ENCODE measurements at regions not wholly inside any gene's neighbourhood (a gene's known extent, or its start where the extent isn't known, plus 50 kb on each side); places are given as distances from the start of the nearest gene placed in this dataset.

DNA sequence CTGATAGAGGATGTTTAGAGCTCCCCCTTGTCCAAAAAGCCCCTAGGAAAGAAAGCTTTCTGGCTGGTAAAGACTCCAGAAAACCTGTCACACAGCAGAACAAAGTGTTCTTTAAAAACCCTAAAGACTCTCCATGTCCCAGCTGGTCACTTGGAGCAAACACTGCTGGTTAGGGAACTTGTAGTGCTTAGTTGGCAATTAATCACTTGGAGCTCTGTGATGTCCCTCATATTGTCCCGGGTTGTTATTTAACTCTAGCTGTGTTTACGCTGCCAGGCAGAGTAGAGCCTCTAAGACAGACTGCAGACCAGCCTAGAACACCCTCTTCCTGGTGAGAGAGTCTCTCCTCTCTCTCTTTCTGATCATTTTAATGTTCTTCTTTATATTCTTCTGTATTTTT lies 267.3 kb downstream of the BCOR start:
- TF ChIP-seq RFX5 (IDR thresholded peaks at IDR 0.05; ENCODE audit: low read length) (no peak), NFIC (IDR thresholded peaks at IDR 0.05; ENCODE audit: borderline replicate concordance) (no peak), FOXM1 (IDR thresholded peaks at IDR 0.05; ENCODE audit: low read depth) (no peak), ELF1 (IDR thresholded peaks at IDR 0.05) (no peak), POLR2AphosphoS5 (IDR thresholded peaks at IDR 0.05; ENCODE audit: low read depth, low read length) (no peak), CHD2 (IDR thresholded peaks at IDR 0.05; ENCODE audit: low read length, partially characterized antibody) (no peak), EZH2phosphoT487 (IDR thresholded peaks at IDR 0.05; ENCODE audit: borderline replicate concordance, low read depth) (no peak), EP300 (IDR thresholded peaks at IDR 0.05; ENCODE audit: borderline replicate concordance in 1 of 2, low read depth in 1 of 2, low read length in 1 of 2) (no peak), FOSL2 (IDR thresholded peaks at IDR 0.05; ENCODE audit: borderline replicate concordance, low read depth) (no peak), SIN3A (IDR thresholded peaks at IDR 0.05; ENCODE audit: borderline replicate concordance, low read depth, low read length) (no peak)
- TF ChIP-seq, protein P1, sequence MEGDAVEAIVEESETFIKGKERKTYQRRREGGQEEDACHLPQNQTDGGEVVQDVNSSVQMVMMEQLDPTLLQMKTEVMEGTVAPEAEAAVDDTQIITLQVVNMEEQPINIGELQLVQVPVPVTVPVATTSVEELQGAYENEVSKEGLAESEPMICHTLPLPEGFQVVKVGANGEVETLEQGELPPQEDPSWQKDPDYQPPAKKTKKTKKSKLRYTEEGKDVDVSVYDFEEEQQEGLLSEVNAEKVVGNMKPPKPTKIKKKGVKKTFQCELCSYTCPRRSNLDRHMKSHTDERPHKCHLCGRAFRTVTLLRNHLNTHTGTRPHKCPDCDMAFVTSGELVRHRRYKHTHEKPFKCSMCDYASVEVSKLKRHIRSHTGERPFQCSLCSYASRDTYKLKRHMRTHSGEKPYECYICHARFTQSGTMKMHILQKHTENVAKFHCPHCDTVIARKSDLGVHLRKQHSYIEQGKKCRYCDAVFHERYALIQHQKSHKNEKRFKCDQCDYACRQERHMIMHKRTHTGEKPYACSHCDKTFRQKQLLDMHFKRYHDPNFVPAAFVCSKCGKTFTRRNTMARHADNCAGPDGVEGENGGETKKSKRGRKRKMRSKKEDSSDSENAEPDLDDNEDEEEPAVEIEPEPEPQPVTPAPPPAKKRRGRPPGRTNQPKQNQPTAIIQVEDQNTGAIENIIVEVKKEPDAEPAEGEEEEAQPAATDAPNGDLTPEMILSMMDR (IDR thresholded peaks at IDR 0.05) = no peak
- TF ChIP-seq, protein P2, sequence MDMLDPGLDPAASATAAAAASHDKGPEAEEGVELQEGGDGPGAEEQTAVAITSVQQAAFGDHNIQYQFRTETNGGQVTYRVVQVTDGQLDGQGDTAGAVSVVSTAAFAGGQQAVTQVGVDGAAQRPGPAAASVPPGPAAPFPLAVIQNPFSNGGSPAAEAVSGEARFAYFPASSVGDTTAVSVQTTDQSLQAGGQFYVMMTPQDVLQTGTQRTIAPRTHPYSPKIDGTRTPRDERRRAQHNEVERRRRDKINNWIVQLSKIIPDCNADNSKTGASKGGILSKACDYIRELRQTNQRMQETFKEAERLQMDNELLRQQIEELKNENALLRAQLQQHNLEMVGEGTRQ (IDR thresholded peaks at IDR 0.05; ENCODE audit: borderline replicate concordance, low read depth, low read length) = no peak
- TF ChIP-seq, protein P3, sequence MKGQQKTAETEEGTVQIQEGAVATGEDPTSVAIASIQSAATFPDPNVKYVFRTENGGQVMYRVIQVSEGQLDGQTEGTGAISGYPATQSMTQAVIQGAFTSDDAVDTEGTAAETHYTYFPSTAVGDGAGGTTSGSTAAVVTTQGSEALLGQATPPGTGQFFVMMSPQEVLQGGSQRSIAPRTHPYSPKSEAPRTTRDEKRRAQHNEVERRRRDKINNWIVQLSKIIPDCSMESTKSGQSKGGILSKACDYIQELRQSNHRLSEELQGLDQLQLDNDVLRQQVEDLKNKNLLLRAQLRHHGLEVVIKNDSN (IDR thresholded peaks at IDR 0.05; ENCODE audit: borderline replicate concordance, low read depth) = no peak
